ENCODE measurements at regions not wholly inside any gene's neighbourhood (a gene's known extent, or its start where the extent isn't known, plus 50 kb on each side); places are given as distances from the start of the nearest gene placed in this dataset.
A peak's percentile ranks its signal among the peaks of the same experiment; 100 is the strongest.

DNA sequence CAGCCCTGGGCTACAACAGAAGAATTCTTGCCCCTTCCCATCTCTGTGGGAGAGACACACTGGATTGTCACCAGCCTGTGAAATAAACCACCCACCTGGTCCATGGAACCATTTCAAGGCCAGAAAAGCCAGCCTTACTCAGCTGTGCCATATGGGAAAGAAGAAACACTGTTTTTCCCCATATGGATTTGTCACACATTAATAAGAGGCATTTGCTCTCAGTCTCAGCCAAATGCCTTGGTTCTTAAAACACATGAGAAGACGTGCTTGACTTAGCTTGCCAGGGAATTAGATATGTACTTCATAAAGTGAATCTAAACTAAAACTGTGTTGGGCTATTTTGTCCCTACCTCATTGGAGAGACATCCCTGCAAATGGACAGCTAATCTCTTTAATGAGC lies 308.6 kb upstream of the TNP1 start:
- in situ Hi-C loops (cut with HindIII; ENCODE audit: low pct_ligation_motif_present, low sequenced_read_pairs) = loop anchor here (25.0 kb wide), 1 partner anchor 456 kb away; no protein-coding TSS in a partner anchor

DNA sequence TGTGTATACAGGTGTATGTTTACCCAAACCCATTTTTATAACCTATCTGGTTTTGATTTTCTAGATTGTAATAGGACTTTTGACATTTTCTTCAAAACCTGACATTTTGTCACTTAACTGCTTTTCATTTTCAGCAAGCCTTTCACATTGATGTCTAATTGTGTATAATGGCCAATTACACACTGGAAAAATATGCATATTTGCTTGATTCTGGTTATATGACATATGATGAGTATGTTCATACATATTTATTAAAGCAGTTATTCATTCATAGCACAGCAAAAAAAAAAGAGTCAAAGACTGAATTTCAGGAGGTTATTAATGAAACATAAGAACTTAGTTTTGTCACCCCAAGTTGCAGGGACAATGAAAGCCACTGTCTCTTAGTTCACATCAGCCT lies 307.7 kb upstream of the TNP1 start:
- H3K27ac ChIP-seq = no peak overlapping the region
- no peak overlapping the region for H3K4me3 ChIP-seq (ENCODE audit: low read depth, low read length)
- no peaks in the 10 kb centered on the region for H3K36me3 ChIP-seq (replicated peaks)
- in situ Hi-C loops (cut with HindIII; ENCODE audit: low pct_ligation_motif_present, low sequenced_read_pairs) = loop anchor here (25.0 kb wide), 1 partner anchor 455 kb away; no protein-coding TSS in a partner anchor
- TF ChIP-seq, protein P1, sequence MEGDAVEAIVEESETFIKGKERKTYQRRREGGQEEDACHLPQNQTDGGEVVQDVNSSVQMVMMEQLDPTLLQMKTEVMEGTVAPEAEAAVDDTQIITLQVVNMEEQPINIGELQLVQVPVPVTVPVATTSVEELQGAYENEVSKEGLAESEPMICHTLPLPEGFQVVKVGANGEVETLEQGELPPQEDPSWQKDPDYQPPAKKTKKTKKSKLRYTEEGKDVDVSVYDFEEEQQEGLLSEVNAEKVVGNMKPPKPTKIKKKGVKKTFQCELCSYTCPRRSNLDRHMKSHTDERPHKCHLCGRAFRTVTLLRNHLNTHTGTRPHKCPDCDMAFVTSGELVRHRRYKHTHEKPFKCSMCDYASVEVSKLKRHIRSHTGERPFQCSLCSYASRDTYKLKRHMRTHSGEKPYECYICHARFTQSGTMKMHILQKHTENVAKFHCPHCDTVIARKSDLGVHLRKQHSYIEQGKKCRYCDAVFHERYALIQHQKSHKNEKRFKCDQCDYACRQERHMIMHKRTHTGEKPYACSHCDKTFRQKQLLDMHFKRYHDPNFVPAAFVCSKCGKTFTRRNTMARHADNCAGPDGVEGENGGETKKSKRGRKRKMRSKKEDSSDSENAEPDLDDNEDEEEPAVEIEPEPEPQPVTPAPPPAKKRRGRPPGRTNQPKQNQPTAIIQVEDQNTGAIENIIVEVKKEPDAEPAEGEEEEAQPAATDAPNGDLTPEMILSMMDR (IDR thresholded peaks at IDR 0.05; ENCODE audit: low read depth, low read length, missing control alignments) = no peak
- H3K27me3 ChIP-seq (replicated peaks) = no peaks in the 10 kb centered on the region
- no peak for DNase-seq

More for the DNA sequence above, 308.6 kb upstream of the TNP1 start:
- H3K36me3 ChIP-seq (replicated peaks) = no peaks in the 10 kb centered on the region
- H3K4me3 ChIP-seq (ENCODE audit: low read depth, low read length) = no peak overlapping the region
- DNase-seq = no peak
- H3K27me3 ChIP-seq (replicated peaks) = no peaks in the 10 kb centered on the region
- TF ChIP-seq, protein P1 (IDR thresholded peaks at IDR 0.05; ENCODE audit: low read depth, low read length, missing control alignments) = no peak
- no peak overlapping the region for H3K27ac ChIP-seq

DNA sequence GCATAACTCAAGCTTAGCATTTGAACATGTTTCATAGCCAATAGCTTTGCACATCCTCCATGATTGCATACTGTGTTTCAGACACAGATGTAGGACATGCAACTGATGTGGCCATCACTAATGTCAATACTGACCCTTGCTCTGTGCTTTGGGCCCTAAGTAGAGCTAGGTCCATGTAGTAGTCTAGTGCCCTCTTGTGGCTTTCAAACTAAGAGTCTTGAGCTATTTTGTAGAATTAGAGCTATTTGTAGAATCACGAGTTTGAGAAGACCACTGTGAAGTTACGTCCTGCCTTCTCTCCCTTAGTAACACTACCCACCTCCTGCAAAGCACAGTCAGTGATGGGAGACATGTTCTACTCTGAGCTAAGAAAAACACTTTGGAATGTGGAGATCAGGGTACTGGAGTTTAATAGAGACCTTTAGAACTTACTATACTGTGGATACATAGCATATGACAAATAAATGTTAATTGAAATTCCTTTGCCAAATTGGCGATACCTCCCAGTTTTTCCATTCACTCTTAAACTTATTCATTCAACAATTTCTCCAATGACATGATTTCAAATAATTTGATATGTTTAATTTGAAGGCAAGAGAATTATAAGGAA lies 306.5 kb upstream of the TNP1 start:
- TF ChIP-seq, protein P1 (IDR thresholded peaks at IDR 0.05; ENCODE audit: low read depth, low read length, missing control alignments) = peak; percentile 71
- Histone ChIP-seq H3K4me3 (ENCODE audit: low read depth, low read length) (no peak overlapping the region), H3K27ac (no peak overlapping the region), H3K27me3 (replicated peaks) (no peaks in the 10 kb centered on the region), H3K36me3 (replicated peaks) (no peaks in the 10 kb centered on the region)
- DNase-seq = peak; percentile 29
- in situ Hi-C loops (cut with HindIII; ENCODE audit: low pct_ligation_motif_present, low sequenced_read_pairs) = loop anchor here (25.0 kb wide), 1 partner anchor 454 kb away; no protein-coding TSS in a partner anchor

DNA sequence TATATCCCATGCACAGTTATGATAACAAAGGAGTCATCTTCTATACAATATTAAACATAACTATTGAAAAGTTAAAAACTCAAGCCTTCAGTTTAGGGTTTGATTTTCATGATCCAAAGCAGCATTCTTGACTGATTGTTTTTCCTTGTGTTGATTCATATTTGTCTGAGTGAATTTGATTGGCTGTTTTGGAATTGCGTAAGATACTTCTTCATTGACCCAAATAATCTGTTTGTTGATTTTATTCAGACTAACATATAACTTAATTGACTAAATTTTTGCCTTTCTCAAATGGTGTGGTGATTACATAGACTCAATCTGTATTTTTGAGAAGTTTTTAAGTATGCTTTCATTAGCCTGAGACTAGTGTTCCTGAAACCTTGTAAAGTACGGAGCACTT lies 305.7 kb upstream of the TNP1 start:
- H3K27me3 ChIP-seq (replicated peaks) = no peaks in the 10 kb centered on the region
- in situ Hi-C loops (cut with HindIII; ENCODE audit: low pct_ligation_motif_present, low sequenced_read_pairs) = loop anchor here (25.0 kb wide), 1 partner anchor 453 kb away; no protein-coding TSS in a partner anchor
- no peaks in the 10 kb centered on the region for H3K36me3 ChIP-seq (replicated peaks)
- TF ChIP-seq, protein P1 (IDR thresholded peaks at IDR 0.05; ENCODE audit: low read depth, low read length, missing control alignments) = no peak
- no peak for DNase-seq
- no peak overlapping the region for H3K4me3 ChIP-seq (ENCODE audit: low read depth, low read length)
- no peak overlapping the region for H3K27ac ChIP-seq

DNA sequence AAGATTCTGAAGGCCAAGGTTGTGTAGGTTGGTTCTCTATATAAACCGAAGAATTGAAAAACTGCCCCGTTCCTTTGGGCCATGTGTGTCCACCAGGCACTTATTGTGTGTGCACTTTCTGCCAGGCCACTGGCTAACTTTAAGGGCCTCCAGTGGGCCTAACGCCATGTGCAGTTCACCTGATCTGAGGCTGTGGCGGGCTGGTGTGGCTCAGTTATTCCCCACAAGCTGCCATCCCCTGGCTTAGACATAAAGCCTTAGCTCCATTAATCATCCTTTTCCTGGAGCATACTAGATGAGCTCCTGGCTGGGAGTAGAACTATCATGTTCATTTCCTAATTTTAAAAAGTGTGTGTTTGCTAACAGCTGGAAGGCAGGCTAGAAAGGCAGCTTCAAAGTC lies 304.1 kb upstream of the TNP1 start:
- Histone ChIP-seq H3K27ac (no peak overlapping the region), H3K36me3 (replicated peaks) (no peaks in the 10 kb centered on the region), H3K4me3 (ENCODE audit: low read depth, low read length) (no peak overlapping the region), H3K27me3 (replicated peaks) (no peaks in the 10 kb centered on the region)
- no peak for DNase-seq
- in situ Hi-C loops (cut with HindIII; ENCODE audit: low pct_ligation_motif_present, low sequenced_read_pairs) = loop anchor here (25.0 kb wide), 1 partner anchor 452 kb away; no protein-coding TSS in a partner anchor
- TF ChIP-seq, protein P1 (IDR thresholded peaks at IDR 0.05; ENCODE audit: low read depth, low read length, missing control alignments) = no peak

All from brain microvascular endothelial cell (primary cell).